GM21381 (cell line): ENCODE measurements at regions not wholly inside any gene's neighbourhood (a gene's known extent, or its start where the extent isn't known, plus 50 kb on each side); places are given as distances from the start of the nearest gene placed in this dataset.
"Not testable (repeated sequence)": the region's sequence is repeated elsewhere in the genome, so short reads cannot be mapped to it uniquely, and the experiment has no call there.

Experiments
- ATAC-seq: cut with Tn5 transposase; IDR thresholded peaks from one replicate; pipeline ENCODE4 v1.9.1; 2021; ENCODE audit warnings: mild to moderate bottlenecking, moderate library complexity; ENCODE audit not compliant: unreplicated experiment

DNA sequence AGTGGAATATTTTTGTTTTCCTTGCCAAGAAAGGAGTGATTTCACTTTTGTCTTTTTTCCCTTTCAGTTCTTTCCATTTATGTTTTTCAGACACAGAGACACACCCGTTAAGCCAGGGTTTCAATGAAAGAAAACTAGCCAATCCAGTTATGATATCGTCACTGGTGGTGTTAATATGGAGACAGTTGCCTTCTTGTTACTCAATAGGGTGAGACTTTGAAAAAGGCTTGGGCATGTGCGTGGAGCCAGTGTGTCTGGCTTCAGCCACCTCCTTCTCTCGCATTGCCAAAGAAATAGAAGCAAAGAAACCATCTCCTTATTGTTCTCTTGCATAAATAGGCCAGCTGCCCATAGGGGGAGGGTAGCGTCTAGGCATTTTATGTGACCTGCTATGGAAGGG is 84.1 kb upstream of the DLX6 start:
- ATAC-seq: no peak

DNA sequence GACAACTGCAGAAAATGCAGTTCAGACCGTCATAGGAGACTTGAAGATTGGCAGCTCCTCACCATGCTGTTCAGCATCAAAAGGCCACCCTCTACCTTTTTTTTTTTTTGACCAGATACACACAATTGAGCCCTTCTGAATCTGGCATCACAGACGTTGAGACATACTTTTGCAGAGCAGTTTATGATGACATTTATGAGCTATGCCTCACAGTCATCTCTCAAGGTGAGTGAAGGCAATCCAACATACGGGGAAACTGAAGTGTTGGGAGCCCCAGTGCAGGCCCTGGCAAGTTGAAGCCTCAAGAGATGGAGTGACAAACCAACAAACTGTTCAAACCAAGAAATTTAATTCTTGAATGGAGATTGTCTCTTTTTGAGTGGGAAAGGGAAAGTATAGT is 83.6 kb upstream of the DLX6 start:
- no peak for ATAC-seq

DNA sequence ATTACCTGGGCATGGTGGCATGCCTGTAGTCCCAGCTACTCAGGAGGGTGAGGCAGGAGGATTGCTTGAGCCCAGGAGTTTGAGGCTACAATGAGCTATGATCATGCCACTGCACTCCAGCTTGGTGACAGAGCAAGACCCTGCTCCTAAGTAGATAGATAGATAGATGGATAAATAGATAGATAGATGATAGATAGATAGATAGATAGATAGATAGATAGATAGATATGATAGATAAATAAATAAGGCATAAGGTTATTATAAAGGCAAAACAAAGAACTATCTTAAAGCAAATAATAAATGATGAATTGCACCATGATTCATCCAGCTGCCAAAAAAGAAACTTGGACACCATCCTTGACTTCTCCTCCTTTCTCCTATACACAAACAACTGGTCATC is 82.0 kb upstream of the DLX6 start:
- not testable (repeated sequence) for ATAC-seq

DNA sequence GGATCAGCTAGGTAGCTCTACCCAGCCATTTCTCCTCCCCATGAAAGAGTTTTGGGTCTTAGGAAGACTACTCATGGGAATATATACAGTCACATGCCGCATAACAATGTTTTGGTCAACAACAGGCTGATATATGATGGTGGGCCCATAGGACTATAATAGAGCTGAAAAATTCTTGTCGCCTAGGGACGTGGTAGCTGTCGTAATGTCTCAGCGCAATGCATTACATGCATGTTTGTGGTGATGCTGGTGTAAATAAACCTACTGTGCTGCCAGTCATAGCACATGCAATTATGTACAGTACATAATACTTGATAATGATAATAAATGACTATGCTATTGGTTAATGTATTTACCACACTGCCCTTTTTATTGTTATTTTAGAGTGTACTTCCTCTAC is 78.2 kb upstream of the DLX6 start:
- ATAC-seq: no peak

DNA sequence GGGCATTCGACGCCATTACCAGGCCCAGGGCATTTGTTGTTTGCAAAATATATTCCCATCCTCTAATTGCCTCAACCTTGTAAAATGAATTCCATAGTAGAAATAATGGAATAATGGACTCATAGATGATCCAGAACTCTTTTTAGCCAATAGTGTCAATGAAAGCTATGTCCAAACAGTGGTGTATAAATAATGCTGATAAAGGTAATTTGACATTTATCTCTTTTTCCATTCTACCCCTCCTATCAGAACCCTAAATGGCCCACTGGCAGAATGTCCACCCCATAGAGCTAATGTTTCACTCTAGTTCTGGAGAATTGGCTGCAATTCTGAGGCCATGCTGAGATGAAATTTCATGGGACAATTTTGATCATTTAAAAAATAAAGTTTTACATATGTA is 76.4 kb upstream of the DLX6 start:
- ATAC-seq: no peak

DNA sequence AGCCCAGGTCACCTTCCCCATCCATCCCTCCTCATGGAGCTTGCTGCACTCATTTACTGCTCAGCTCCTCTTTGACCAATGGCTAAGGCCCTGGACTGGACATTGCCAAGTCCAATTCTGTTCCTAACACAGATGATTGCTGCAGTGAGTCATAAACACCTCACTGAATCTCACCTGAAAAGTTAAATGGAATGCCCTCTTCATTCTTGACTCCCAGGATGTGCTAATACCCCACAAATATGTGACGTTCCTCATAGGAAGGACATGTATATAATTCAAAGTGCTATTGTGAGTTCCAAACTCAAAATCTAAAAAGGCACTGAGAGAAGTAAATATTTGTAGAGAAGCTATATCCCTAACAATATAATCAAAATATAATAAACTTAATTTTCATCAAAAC is 73.5 kb upstream of the DLX6 start:
- no peak for ATAC-seq

DNA sequence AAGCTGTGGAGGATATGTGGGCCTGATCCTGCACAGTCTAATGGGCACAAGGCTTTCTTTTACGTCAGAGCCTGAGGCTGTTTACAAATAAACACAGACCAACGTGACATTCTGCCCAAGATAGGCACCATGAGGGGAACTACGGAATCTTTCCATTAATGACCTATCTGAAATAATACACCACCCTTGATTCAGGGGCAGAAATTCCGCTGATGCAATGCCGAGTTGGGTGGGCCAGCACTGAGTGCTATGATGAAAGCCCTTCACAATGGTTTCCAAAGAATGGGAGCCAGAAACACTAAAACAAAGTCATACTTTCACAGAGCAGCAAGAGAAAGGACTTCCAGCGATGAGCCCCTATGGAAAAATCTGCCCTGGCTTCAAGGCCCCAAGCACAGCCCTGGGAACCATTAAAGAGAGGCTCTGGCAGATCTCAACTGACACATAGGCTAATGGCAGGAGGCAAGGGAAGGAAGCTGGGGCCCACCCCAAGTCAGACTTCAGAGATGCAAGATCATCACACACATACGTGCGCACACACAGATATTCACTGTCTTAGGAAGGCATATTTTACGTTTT is 72.2 kb upstream of the DLX6 start:
- ATAC-seq: no peak

DNA sequence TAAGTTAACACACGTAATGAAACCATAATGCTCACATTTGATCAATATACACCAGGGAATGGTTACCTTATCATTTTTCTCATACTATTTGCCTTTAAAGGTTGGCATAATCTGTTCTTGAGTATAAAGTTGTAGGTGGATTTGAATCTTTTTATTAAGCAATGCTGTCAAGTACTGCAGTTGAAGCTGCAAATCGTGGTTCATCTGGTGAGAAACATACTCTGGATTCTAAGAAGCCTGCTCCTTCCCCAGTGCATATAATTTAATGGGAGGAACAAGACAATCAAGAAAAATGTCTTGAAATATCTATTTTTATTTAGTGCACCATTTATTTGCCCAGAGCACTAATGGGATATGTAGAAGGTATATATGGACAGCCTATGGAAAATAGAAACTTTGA is 68.7 kb upstream of the DLX6 start:
- ATAC-seq: no peak

DNA sequence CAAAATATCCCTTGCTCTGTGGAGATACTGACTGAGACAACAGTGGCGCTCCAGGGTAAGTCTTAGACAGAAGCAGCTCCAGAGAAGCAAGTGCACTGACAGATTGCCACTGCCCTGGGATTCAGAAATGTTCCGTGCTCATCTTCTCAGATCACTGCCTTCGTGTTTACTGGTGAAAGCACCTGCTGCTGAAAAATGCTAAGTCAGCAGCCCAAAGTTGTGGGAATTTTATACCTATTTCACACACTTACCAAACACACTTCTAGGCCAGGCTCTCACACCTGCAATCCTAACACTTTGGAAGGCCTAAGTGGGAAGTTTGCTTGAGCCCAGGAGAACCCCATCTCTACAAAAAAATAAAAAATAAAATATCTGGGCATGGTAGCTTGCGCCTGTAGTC is 63.2 kb upstream of the DLX6 start:
- ATAC-seq: no peak

DNA sequence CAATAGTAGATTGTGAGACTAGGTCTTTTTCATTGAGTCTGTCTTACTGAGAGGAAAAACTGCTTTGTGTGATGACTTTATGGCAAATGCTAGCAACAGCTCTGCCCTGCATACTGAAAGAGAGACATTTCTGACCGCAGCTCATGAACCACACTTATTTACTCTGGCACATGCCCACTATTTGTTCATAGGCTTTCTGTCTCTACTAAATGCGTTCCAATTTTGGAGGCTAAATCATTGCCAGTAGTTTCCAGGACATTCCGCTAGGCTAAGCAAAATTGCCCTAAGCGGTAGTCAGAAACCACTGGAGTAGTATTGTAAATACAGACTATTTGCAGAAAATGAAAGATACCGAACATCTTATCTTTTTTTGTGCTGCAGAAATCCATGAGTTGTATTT is 55.6 kb upstream of the DLX6 start:
- ATAC-seq: no peak

DNA sequence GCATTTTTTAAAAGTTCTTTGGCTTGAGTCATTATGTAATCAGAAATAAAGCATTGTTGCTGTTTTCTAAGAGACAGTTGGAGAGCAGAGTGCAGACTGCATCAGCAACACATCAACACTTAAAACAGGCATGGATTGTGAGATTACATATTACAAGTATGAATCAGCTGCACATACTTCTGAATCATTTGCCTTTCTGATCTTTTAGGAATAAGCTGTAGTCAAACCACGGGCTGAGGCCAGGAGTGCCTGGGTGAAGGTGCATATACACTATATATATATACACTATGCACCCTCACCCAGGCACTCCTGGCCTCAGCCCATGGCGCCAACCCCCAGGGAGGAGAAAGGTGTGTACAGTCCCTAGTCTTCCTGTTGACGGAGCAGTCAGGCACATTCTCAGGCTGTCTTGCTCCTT is 52.4 kb upstream of the DLX6 start:
- no peak for ATAC-seq

DNA sequence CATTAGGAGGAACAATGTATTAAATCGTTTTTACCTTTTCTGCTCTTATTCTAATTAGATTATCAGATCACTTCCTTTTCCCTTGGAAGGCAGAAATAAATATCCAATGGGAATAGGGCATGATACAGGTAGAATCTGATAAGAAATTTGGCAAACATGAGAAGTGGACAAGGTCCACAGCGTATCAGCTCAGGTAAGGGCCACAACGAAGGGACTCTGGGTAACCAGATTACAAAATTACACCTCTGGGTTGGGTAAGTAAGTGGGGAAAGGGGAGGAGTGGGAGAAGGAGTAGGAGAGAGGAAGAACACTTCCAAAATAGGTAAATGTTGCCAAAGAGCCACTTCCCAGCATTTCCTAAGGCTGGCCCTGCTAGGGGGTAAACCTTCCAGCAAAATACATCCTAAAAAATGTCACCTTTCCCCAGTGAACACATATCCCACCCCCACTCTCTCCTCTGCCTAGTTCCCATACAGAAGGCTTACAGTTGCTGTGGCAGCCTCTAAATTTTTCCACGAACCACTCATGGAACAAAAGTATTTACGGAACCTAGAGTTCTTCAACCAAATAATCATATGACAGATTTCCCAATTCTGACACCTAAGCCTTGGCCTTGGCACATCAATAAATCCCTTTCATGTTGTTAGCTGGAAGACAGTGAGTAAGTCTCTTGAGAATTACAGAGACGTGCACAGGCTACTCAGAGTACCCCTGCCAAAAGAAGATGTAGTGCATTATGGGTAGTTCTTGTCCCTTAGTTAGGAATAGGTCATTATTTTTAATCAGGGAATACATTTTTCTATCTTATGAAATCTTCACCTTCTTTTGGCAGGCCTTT is 51.5 kb upstream of the DLX6 start:
- no peak for ATAC-seq
